ENCODE measurements at regions not wholly inside any gene's neighbourhood (a gene's known extent, or its start where the extent isn't known, plus 50 kb on each side); places are given as distances from the start of the nearest gene placed in this dataset.

DNA sequence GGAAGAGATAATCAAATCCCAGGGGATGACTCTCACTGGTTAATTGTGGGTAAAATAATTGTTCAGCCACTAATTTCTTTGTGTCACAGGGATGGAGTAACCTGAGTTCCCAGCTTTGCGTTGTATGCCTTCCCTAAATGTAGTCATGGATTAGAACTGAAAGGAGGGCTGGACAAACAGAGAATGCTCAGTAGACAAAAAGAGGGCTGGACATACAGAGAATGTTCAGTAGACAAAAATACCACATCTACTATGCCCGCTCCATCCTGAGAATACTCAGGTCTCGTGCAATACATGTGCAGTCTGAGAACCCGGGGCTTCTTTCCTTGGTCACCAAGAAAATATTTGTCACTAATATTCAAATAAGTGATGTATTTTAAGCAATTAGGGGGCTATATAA lies 497.9 kb downstream of the EPHA4 start:
- TF ChIP-seq, protein P1, sequence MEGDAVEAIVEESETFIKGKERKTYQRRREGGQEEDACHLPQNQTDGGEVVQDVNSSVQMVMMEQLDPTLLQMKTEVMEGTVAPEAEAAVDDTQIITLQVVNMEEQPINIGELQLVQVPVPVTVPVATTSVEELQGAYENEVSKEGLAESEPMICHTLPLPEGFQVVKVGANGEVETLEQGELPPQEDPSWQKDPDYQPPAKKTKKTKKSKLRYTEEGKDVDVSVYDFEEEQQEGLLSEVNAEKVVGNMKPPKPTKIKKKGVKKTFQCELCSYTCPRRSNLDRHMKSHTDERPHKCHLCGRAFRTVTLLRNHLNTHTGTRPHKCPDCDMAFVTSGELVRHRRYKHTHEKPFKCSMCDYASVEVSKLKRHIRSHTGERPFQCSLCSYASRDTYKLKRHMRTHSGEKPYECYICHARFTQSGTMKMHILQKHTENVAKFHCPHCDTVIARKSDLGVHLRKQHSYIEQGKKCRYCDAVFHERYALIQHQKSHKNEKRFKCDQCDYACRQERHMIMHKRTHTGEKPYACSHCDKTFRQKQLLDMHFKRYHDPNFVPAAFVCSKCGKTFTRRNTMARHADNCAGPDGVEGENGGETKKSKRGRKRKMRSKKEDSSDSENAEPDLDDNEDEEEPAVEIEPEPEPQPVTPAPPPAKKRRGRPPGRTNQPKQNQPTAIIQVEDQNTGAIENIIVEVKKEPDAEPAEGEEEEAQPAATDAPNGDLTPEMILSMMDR (IDR thresholded peaks at IDR 0.05) = no peak
- no peak for TF ChIP-seq POLR2A (IDR thresholded peaks at IDR 0.05)
